Stimulated activated CD4-positive, alpha-beta T cell treated with anti-CD3 and anti-CD28 coated beads, Interleukin-12 subunit alpha, Interleukin-12 subunit beta, amount 100 ng/mL, for 48 hours (primary cell): ENCODE measurements at regions not wholly inside any gene's neighbourhood (a gene's known extent, or its start where the extent isn't known, plus 50 kb on each side); places are given as distances from the start of the nearest gene placed in this dataset.

Experiments used
- DNase-seq, 3 donors: peaks; one replicate each; pipeline ENCODE4 v3.0.0-alpha.2; 2020; ENCODE audit warnings: low read depth in 2 of 3, low spot score in 1 of 3

GRCh38 chr4:99714179-99714578, 56.6 kb upstream of the C4orf54 start:
- no peak for DNase-seq

GRCh38 chr4:99712530-99712929, 54.9 kb upstream of the C4orf54 start:
- no peak for DNase-seq

- no peak for DNase-seq
Measured at GRCh38 chr4:99712099-99712498, 54.5 kb upstream of the C4orf54 start.

- no peak for DNase-seq
Measured at GRCh38 chr4:99711657-99712056, 54.0 kb upstream of the C4orf54 start.

GRCh38 chr4:99710681-99711345, 53.2 kb upstream of the C4orf54 start:
- no peak for DNase-seq

- no peak for DNase-seq
Measured at GRCh38 chr4:99710020-99710419, 52.4 kb upstream of the C4orf54 start.

- DNase-seq: no peak
Measured at GRCh38 chr4:99708551-99708950, 50.9 kb upstream of the C4orf54 start.
